ELF-1 (cell line): ENCODE measurements at regions not wholly inside any gene's neighbourhood (a gene's known extent, or its start where the extent isn't known, plus 50 kb on each side); places are given as distances from the start of the nearest gene placed in this dataset.
"Not testable (repeated sequence)": the region's sequence is repeated elsewhere in the genome, so short reads cannot be mapped to it uniquely, and the experiment has no call there.

Experiments used
- DNase-seq: peaks from one replicate; pipeline ENCODE4 v3.0.0-alpha.2; 2016; ENCODE audit warnings: low read depth, low spot score

DNA sequence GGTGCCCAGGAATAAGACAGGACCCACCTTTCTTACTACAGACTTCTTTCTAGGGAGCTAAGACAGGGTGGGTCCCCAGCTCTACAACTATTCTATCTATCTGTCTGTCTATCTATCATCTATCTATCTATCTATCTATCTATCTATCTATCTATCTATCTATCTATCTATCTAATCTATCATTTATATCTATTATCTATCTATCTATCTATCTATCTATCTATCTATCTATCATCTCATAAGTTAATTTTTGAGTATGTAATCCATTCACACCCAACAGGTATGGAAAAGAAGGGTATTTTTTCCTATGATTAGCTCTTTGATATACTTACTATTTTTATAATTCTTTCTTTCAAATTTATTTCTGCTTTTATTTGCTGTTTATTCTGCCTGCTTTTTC lies 55.9 kb downstream of the BAMBI start:
- no peak for DNase-seq

DNA sequence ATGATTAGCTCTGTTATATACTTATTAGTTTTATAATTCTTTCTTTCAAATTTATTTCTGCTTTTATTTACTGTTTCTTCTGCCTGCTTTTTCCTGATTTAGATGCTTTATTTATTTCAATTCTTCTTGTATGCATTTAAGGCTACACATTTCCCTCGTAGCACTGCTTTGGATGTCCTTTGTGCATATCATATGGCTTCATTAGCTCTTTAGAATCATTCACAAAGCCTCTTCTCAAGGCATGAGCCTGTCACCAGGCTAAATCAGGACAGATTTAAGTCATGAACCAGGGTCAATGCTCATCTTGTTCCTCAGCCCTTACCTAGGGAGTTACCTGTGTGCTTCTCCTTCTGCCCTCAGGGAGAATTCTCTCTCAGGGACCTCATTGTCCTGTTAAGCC lies 56.3 kb downstream of the BAMBI start:
- no peak for DNase-seq

DNA sequence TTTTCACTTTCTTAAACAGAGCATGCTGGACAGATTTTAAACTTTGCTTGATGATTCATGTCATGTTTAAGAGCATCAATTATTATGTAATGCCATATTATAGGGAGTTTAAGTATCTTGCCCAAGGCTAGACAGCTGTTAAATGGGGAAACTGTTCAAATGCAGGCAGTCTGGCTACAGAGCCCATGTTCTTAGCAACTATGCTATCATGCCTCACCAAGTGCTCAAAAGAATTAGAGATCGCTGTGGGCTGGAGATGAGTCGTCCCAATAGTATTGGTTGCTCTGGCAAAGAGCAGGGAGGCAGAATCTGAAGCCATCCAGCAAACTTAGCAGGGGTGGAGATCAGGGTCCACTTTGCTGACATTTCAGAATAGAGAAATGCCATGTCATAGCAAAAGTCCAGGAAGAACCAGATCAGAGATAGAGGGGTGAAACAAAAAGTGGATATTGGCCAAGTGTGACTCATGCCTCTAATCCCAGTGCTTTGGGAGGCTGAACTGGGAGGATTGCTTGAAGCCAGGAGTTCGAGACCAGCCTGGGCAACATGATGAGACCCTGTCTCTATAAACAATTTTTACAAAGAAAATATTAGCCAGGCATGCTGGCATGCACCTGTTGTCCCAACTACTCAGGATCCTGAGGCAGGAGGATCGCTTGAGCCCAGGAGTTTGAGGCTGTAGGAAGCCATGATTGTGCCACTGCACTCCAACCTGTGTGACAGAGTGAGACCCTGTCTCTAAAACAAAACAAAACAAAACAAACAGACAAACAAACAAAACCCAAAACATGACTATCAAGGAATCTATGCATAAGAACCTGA lies 57.8 kb downstream of the BAMBI start:
- DNase-seq, result peak; percentile 71

DNA sequence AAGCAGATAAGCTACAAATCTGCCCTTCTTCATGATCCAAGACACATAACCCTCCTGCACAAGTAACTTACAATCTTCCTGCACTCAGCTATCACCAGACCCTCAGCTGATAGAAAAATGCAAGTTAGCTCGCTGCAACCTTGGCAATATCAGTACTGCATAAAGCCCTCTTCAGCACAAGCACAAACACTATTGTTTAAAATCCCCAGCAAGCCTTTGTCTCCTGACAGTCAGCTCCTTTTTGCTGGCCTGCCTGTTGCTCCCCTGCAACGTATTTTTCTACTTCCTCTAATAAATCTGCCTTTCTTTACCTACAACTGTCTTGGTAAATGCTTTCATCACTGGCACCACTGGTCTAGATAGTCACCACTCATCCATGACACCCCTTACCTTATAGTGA lies 59.8 kb downstream of the BAMBI start:
- no peak for DNase-seq

DNA sequence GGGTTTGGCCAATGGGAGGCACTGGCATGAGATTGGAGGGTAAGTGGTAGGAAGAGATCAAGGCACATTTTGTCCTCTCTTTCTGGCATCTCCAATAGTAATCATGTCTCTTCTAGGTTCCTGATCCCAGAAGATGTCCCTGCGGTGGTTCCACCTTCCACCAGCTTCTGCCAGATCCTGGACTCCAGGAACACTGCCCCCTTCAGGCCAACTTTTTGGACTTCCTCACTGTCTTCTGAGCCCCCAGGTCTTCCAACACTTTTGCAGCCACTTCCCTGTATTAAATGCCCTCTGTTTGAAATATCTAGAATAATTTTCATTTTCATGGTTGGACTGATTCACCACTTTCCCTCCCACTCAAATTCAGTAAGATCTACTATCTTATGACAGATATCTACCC lies 60.9 kb downstream of the BAMBI start:
- no peak for DNase-seq

DNA sequence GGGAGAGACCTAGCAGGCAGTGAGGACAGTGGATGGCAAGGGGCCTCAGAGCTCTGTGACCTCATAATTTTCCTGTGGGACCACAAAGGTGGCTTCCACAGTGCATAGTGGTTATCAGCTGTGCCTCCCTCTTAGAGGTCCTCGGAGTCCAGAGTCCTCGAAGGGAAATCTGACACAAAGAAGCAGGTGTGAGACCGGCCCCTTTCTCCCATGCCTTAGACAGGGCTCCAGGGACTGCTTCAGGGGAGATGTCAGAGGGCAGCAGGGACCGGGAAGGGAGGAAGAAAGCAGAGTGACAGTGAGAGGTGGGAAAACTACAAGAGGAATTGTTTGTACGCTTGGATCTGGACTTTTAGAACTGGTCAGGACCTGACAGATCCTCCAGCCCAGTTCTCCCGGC lies 66.3 kb downstream of the BAMBI start:
- no peak for DNase-seq

DNA sequence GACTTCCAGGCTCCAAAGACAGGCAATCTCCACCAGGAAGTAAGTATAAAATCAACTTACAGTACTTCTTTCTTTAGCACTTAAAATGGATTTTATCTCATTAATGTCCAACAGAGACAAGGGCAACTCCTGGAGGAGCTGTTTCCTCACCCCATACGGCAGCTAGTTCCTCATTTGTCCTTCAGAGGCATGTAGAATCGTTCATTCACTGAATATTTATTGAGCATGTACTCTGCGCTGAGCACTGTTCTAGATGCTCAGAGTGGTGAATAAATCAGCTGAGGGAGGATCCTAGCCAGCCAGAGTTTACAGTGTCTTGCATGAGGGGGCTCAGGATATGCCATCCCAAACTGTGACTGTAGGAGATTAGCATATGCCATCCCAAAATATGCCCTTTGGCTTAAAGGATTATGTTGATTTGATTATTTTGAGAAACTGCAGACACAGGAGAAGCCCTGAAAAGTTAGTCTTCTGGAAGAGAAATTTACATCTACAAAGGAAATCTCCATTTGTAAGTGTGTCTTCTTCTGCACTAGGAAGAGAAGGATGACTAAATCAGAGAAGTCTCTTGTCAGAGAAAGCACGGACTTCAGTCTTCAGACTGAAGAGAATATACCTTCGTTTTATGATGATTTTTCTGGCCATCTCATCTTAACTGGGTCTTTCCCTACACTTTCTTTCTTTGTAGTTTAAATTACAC lies 66.9 kb downstream of the BAMBI start:
- DNase-seq, result no peak

DNA sequence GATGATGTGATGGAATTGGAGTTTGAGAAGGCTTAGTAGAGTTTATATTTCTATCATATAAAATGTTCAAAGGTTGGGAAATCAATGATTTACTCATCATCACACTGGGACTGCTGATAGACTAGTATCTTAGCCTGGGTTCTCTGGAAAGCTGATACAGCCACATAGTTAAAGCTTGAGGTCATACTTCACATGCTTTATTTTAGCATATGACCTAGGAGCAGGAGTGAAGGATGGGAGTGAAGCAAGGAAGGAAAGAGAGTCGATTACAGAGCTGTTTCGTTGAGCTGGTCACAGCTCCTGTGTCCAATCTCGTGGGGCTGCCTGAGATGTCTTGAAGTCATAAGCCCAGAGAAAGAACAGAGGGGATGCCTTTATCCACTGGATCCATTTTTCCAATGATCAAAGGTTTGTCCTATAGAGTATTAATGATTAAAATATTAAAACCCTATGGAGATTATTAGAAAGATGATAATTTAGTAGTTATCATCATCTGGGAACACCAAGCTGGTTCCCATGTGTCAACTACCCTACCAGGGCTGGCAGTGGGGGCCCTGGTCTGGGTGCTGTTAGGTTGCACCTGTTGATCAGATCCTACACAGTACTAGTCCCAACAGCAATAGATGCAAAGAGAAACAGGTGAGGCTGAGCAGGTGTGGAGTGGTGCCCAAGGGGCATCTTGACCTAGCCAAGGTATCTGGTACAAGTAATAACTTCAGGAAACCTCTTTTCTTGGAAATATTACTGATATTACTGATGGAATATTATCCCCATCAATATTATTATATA lies 77.8 kb downstream of the BAMBI start:
- DNase-seq, result no peak

DNA sequence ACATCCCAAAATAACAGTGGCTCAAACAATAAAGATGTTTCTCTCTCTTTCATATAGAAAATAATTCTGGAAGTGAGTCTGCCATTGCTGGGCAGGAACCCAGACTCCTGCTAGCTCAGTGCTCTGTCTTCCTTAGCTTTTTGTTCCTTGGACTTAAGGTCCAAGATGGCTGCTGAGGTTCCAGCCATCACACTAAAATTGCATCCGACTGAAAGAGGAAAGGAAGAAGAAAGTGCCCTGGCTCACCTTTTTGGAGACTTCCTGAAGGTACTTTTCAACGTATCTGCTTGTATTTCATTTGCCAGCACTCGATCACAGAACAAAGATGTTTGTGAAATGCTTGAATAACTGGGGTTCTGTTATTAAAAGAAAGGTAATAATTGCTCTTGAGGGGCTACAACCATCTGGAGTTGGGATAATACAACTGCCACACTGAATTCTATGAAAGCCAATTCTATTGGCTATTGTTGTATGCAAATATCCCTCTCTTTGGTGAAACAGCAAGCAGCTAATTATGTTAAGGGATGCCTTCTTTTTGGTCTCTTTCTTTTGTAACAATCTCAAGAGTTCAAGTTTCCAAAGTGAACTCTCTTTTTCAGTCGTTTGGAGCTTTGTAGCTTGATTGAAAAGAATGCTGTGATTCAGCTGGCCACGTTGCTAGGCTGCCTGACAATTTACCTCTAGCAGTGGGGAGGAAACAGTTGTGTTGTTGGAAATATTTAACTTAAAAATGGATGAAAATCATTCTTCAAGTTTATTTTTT lies 83.9 kb downstream of the BAMBI start:
- no peak for DNase-seq

DNA sequence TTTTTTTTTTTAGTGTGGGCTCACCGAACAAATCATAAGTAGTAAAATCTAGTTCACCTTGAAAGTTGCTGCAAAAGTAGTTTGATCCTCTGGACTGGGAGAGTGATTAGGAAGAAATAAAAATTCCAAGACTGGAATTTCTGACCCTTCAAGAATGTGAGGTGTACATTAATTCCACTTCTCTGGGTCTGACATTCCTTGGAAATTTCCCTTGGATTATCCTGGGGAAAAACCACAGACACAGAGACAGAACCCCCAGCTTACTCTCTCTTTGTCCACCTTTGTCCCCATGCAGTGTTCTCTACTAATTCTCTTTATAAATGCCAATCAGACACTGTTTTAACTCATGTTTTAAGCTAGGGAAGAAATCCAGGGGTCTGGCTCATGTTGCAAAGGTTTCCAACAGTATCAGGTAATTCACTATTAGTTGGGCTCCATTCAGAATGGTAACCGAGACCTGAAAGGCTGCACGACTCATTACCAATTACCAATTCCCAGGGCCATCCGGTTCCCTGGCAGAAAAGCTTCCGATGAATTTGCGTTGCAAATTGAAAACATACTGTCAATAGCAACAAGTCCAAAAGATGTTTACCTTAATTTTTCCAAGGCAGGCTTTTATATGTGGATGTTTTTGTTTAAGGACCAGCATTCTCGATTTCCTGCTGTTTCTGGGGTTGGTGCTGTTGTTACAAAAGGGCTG lies 86.3 kb downstream of the BAMBI start:
- DNase-seq, result no peak

DNA sequence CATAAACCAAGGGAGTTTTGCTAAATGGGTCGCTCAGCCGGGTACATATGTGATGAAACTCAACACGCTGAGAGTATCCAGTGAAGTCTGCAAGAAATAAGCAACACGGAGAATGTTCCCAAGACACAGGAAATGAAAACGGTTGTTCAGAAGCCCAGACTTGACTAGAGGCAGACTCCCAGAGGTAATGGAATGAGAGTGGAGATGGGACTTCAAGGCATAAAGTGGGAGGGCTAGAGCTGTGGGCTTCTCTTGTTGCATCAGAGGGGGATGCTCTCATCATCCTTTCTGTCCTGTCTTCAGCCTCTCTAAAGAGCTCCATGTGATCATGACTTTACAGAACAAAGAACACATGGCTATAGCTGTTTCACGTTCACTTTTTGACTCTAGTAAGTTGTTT lies 88.3 kb downstream of the BAMBI start:
- no peak for DNase-seq

DNA sequence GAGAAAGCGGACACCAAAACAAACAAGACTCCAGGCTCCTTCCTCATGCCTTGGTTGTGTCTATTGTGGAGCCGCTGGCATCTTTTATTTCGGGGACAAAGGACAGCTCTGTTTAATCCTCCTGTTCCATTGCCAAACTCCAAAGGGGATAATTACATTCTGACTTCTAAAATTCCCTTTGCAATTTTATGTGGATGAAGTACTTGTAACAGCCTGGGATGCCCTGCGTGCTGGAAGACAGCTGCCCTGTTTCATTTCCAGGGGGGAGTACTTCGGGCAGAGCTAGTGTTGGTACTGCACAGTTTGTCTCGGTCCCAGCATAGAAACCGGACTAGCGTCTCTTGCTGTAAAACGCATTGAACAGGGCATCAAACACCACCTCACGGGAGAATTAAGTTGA lies 90.9 kb downstream of the BAMBI start:
- DNase-seq, result no peak

DNA sequence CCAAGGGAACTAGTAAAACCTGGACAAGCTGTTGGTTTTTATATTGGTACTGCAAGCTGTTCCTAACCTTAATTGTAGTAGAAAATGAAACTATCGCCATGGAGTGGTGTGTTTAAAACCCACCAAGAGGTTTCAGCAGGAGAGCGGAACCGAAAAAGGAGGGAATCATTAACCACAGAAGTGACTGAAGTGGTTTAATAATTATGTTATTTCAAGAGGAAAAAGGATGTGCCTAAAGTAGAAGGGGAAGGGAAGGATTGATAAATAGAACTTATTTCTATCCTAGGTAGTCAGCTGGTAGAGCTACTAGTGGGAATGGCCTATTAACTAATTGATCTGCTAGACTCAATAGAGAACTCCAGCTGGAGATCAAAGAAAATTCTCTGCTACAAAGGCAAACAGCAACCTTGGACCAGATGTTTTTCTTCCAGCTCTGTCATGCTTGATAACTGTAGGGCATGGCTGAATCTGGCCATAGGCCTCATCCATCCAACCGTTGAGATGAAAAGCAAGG lies 91.8 kb downstream of the BAMBI start:
- DNase-seq, result no peak

DNA sequence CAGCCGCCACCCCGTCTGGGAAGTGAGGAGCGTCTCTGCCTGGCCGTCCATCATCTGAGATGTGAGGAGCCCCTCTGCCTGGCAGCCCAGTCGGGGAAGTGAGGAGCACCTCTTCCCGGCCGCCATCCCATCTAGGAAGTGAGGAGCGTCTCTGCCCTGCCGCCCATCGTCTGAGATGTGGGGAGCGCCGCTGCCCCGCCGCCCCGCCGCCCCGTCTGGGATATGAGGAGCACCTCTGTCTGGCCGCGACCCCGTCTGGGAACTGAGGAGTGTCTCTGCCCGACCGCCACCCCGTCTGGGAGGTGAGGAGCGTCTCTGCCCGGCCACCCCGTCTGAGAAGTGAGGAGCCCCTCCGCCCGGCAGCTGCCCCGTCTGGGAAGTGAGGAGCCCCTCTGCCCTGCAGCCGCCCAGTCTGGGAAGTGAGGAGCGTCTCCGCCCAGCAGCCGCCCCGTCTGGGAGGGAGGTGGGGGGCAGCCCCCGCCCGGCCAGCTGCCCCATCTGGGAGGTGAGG lies 94.3 kb downstream of the BAMBI start:
- not testable (repeated sequence) for DNase-seq

DNA sequence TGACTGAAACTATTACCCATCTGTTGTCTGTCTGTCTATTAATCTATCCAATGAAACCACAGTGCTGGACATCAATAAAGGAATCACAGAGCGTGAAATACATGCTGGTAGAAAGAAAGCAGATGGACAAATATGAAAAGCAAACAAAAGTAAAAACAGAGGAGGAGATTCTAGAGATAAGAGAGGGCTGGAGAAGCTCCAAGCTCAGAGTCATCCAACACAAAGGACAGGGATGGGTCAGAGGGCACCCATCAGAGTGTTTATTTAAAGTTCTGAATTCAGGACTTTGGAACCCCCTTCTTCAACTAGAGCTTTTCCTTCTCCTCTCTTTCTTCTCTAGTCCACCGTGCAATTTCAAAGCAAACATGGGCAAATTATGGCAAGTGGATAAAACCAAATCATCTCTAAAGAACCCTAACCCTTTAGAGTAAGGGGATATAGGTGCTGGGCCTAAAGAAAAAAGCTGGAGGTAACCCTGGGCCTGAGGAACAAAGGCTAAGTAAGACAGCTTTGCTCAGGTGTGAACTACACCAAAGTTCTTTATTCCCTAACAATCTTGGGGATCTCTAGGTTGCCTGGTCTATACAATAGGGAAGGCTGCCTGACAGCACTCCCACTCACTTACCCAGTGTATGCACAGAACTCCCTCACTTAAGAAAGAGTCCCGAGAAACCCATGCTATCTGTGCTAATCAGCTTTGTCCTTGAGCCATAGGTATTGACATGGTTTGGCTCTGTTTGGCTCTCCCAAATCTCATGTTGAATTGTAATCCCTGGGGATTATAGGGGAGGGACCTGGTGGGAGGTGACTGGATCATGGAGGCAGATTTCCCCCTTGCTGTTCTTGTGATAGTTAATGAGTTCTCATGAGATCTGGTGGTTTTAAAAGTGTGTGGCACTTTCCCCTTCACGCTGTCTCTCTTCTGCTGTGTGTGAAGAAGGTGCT lies 97.0 kb downstream of the BAMBI start:
- no peak for DNase-seq

DNA sequence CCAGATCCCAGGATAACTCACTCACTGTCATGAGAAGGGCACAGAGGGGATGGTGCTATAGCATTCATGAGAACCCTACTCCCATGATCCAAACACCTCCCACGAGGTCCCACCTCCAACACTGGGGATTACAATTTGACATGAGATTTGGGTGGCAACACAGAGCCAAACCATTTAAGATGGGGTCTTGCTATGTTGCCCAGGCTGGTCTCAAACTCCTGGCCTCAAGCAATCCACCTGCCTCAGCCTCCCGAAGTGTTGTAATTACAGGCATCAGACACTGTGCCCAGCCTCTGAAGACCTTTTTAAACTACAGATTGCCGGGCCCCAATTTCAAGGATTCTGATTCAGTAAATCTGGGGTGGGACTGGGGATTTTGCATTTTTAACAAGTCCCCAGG lies 98.5 kb downstream of the BAMBI start:
- DNase-seq, result no peak

DNA sequence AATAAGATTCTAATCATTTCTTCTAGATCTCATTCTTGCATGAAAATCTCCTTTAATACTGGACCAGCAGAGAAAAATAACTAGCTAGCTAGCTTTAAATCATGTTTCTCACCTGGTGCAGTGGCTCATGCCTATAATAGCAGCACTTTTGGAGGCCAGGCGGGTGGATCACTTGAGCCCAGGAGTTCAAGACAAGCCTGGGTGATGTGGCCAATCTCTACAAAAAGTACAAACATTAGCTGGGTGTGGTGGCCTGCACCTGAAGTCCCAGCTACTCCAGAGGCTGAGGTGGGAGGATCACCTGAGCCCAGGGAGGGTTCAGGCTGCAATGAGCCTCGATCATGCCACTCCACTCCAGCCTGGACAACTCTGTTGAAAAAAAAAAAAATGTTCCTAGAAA lies 99.2 kb downstream of the BAMBI start:
- no peak for DNase-seq

DNA sequence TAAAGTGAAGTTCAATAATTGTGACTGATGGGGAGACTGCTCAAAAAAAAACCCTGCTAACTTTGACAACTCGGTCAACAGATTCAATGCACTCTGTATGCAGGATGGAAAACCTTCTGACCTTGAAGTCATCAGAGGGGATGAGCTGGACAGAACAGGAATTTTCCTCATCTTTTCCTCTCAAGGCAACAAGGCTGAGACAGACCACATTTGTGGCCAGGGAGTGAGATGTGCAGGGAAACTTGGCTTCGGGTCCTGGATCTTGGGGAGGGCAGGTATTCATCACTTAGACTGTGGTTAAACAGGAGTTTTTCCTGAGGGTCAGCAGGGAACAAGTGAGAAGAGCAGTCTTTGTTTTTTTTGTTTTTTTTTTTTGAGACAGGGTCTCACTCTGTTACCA lies 100.6 kb downstream of the BAMBI start:
- no peak for DNase-seq

DNA sequence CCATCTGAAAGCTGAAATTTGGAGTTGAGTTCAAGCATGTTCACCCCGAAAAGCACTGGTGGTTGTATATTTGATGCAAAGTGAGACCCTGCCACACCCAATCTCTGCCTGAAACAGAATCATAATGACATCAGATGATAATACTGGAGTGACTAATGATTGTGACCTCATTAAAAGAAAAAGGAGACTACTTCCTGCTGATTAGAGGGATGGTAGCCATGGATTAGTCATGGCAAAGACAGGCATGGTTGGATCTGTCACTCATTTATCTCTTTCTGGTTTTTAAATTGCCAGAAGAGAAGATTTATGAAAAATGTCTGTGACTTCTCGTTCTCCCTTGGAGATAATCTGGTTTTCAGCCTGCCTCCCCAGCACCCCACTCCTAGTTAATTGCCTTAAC lies 101.2 kb downstream of the BAMBI start:
- no peak for DNase-seq

DNA sequence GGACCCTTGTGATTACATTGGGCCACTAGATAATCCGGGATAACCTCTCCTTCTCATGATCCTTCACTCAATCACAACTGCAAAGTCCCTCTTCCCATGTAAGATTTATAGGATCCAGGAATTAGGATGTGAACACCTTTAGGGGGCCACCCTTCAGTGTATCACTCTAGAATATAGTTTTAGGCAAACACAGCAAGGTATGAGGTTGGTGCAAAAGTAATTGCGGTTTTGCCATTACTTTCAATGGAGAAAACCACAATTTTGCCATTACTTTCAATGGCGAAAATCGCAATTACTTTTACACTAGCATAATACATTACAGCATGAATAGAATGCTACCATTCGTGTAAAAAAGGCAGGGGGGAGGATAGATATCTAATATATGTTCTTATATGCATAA lies 104.0 kb downstream of the BAMBI start:
- DNase-seq, result no peak
